Trophoblast cell (in vitro differentiated cells and primary cell): ENCODE measurements at regions not wholly inside any gene's neighbourhood (a gene's known extent, or its start where the extent isn't known, plus 50 kb on each side); places are given as distances from the start of the nearest gene placed in this dataset.

ENCODE experiments used
- DNase-seq, 2 donors: peaks; one replicate each; pipeline ENCODE4 v3.0.0-alpha.2; 2016
- H2AFZ ChIP-seq: 2 replicates; pipeline ENCODE4 v1.6.1; 2013; ENCODE audit warnings: low read length, moderate library complexity, mild to moderate bottlenecking; ENCODE audit not compliant: insufficient read depth, poor library complexity
- H2AK5ac ChIP-seq: 2 replicates; pipeline ENCODE4 v1.6.1; 2013; ENCODE audit warnings: mild to moderate bottlenecking, low read length
- H2BK120ac ChIP-seq: 2 replicates; pipeline ENCODE4 v1.6.1; 2013; ENCODE audit warnings: low read length, mild to moderate bottlenecking, moderate library complexity; ENCODE audit not compliant: insufficient read depth, poor library complexity
- H2BK12ac ChIP-seq: 2 replicates; pipeline ENCODE4 v1.6.1; 2013; ENCODE audit warnings: mild to moderate bottlenecking, low read length, moderate library complexity
- H2BK5ac ChIP-seq: 2 replicates; pipeline ENCODE4 v1.6.1; 2013; ENCODE audit warnings: low read length, low read depth, moderate library complexity, mild to moderate bottlenecking; ENCODE audit not compliant: poor library complexity
- H3K14ac ChIP-seq: 2 replicates; pipeline ENCODE4 v1.6.1; 2013; ENCODE audit warnings: mild to moderate bottlenecking, low read length
- H3K18ac ChIP-seq: 2 replicates; pipeline ENCODE4 v1.6.1; 2013; ENCODE audit warnings: mild to moderate bottlenecking, low read length
- H3K23ac ChIP-seq: 2 replicates; pipeline ENCODE4 v1.6.1; 2013; ENCODE audit warnings: low read length
- H3K27ac ChIP-seq: 2 replicates; pipeline ENCODE4 v1.5.1; 2013; ENCODE audit warnings: low read depth, mild to moderate bottlenecking, inconsistent platforms, low read length, moderate library complexity
- H3K27me3 ChIP-seq: 2 replicates; pipeline ENCODE4 v1.6.1; 2013; ENCODE audit warnings: inconsistent platforms, mild to moderate bottlenecking, low read length, moderate library complexity; ENCODE audit not compliant: insufficient read depth
- H3K36me3 ChIP-seq, 2 experiments: 1 replicate in 1 of 2; 2 replicates in 1 of 2; pipeline ENCODE4 v1.6.1; 2013; ENCODE audit warnings: low read length in 2 of 2, mild to moderate bottlenecking in 2 of 2, moderate library complexity in 1 of 2; ENCODE audit not compliant: insufficient read depth in 2 of 2, control insufficient read depth in 1 of 2
- H3K4ac ChIP-seq: 2 replicates; pipeline ENCODE4 v1.6.1; 2013; ENCODE audit warnings: low read depth, mild to moderate bottlenecking, low read length, moderate library complexity
- H3K4me1 ChIP-seq, 2 experiments: 1 replicate in 1 of 2; 2 replicates in 1 of 2; pipeline ENCODE4 v1.6.1; 2013; ENCODE audit warnings: low read length in 2 of 2, mild to moderate bottlenecking in 2 of 2, moderate library complexity in 1 of 2; ENCODE audit not compliant: insufficient read depth in 2 of 2, control insufficient read depth in 1 of 2
- H3K4me2 ChIP-seq: 2 replicates; pipeline ENCODE4 v1.6.1; 2013; ENCODE audit warnings: inconsistent platforms, mild to moderate bottlenecking, low read length, moderate library complexity
- H3K4me3 ChIP-seq: 2 replicates; pipeline ENCODE4 v1.5.1; 2013; ENCODE audit warnings: mild to moderate bottlenecking, low read depth, low read length, inconsistent platforms
- H3K79me1 ChIP-seq: one replicate; pipeline ENCODE4 v1.6.1; 2013; ENCODE audit warnings: low read length
- H3K79me2 ChIP-seq: 2 replicates; pipeline ENCODE4 v1.6.1; 2013; ENCODE audit warnings: low read length, mild to moderate bottlenecking; ENCODE audit not compliant: control insufficient read depth, insufficient read depth, poor library complexity
- H3K9ac ChIP-seq: 2 replicates; pipeline ENCODE4 v1.6.1; 2013; ENCODE audit warnings: mild to moderate bottlenecking, low read length
- H3K9me3 ChIP-seq: 2 replicates; pipeline ENCODE4 v1.6.1; 2013; ENCODE audit warnings: low read depth, mild to moderate bottlenecking, control low read depth, inconsistent platforms, low read length; ENCODE audit not compliant: insufficient read depth
- H4K12ac ChIP-seq: 2 replicates; pipeline ENCODE4 v1.6.1; 2013; ENCODE audit warnings: low read depth, mild to moderate bottlenecking, low read length, moderate library complexity
- H4K8ac ChIP-seq: 2 replicates; pipeline ENCODE4 v1.6.1; 2013; ENCODE audit warnings: low read depth, mild to moderate bottlenecking, low read length, moderate library complexity
- H4K91ac ChIP-seq: one replicate; pipeline ENCODE4 v1.6.1; 2013; ENCODE audit warnings: low read depth, mild to moderate bottlenecking, low read length, moderate library complexity
- WGBS: extraction: QIAGEN DNeasy Blood & Tissue Kit; methylation state at CpG from one replicate; pipeline ENCODE4 v1.1.7; 2013; ENCODE audit warnings: missing lambda C conversion rate; ENCODE audit not compliant: insufficient read length, insufficient coverage; ENCODE audit errors: extremely low coverage; 5-methylcytosine and 5-hydroxymethylcytosine counted together

GRCh38 chr18:77772177-77772576 is 522.5 kb downstream of the GALR1 start:
- Histone ChIP-seq H3K27ac (no peak overlapping the region), H3K18ac (no peak overlapping the region), H2AK5ac (no peak overlapping the region), H3K4me3 (no peak overlapping the region), H3K23ac (no peak overlapping the region), H2BK12ac (no peak overlapping the region), H3K79me2 (no peaks in the 10 kb centered on the region), H3K4me2 (no peak overlapping the region), H4K91ac (no peak overlapping the region), H3K9me3 (peaks cover 6% of the 10 kb centered on the region), H3K4ac (no peak overlapping the region), H4K8ac (no peak overlapping the region), H2AFZ (no peak overlapping the region), H3K14ac (no peak overlapping the region), H2BK120ac (no peak overlapping the region), H3K36me3 (no peaks in the 10 kb centered on the region), H4K12ac (no peak overlapping the region), H2BK5ac (no peak overlapping the region), H3K9ac (no peak overlapping the region), H3K79me1 (no peaks in the 10 kb centered on the region), H3K4me1 (no peaks in the 10 kb centered on the region), H3K27me3 (no peaks in the 10 kb centered on the region)
- no peak for DNase-seq
- WGBS: no CpG with 5 or more reads among the region's 5 CpGs

- Histone ChIP-seq H3K4me1 (no peaks in the 10 kb centered on the region), H3K27me3 (no peaks in the 10 kb centered on the region), H3K4me3 (no peak overlapping the region), H3K36me3 (no peaks in the 10 kb centered on the region), H3K18ac (no peak overlapping the region), H2BK120ac (no peak overlapping the region), H2BK5ac (no peak overlapping the region), H3K23ac (no peak overlapping the region), H3K27ac (no peak overlapping the region), H4K12ac (no peak overlapping the region), H3K4ac (no peak overlapping the region), H3K14ac (no peak overlapping the region), H2AK5ac (no peak overlapping the region), H3K9me3 (peaks cover 1% of the 10 kb centered on the region), H3K79me1 (no peaks in the 10 kb centered on the region), H4K91ac (no peak overlapping the region), H2BK12ac (no peak overlapping the region), H3K79me2 (no peaks in the 10 kb centered on the region), H3K4me2 (no peak overlapping the region), H3K9ac (no peak overlapping the region), H4K8ac (no peak overlapping the region), H2AFZ (no peak overlapping the region)
- DNase-seq: no peak
- no CpG with 5 or more reads among the region's 12 CpGs for WGBS
Observed at GRCh38 chr18:77776104-77776503, 526.5 kb downstream of the GALR1 start.

- no peaks in the 10 kb centered on the region for H3K36me3 ChIP-seq
- H2BK5ac ChIP-seq: no peak overlapping the region
- no peak for DNase-seq
Observed at GRCh38 chr18:77777163-77777562, 527.5 kb downstream of the GALR1 start.

GRCh38 chr18:77784759-77785379 is 535.2 kb downstream of the GALR1 start:
- Histone ChIP-seq H3K79me2 (no peaks in the 10 kb centered on the region), H2BK12ac (no peak overlapping the region), H3K9me3 (peaks cover 1% of the 10 kb centered on the region), H3K4ac (no peak overlapping the region), H3K27me3 (no peaks in the 10 kb centered on the region), H3K36me3 (no peaks in the 10 kb centered on the region), H3K79me1 (no peaks in the 10 kb centered on the region), H2BK120ac (no peak overlapping the region), H4K91ac (no peak overlapping the region), H4K12ac (no peak overlapping the region), H3K14ac (no peak overlapping the region), H2AFZ (no peak overlapping the region), H2BK5ac (no peak overlapping the region), H2AK5ac (no peak overlapping the region), H3K4me2 (no peak overlapping the region), H3K18ac (no peak overlapping the region), H3K27ac (no peak overlapping the region), H4K8ac (no peak overlapping the region), H3K4me1 (no peaks in the 10 kb centered on the region), H3K4me3 (no peak overlapping the region), H3K23ac (no peak overlapping the region), H3K9ac (no peak overlapping the region)
- no CpG with 5 or more reads among the region's 18 CpGs for WGBS
- DNase-seq: no peak

More at GRCh38 chr18:77777163-77777562, 527.5 kb downstream of the GALR1 start:
- H3K4ac ChIP-seq: no peak overlapping the region
- H3K27me3 ChIP-seq: no peaks in the 10 kb centered on the region
- no peak overlapping the region for H3K4me2 ChIP-seq
- no peak overlapping the region for H2BK120ac ChIP-seq
- no peak overlapping the region for H3K9ac ChIP-seq
- no peaks in the 10 kb centered on the region for H3K4me1 ChIP-seq
- H3K9me3 ChIP-seq: peaks cover 1% of the 10 kb centered on the region
- WGBS: no CpG with 5 or more reads among the region's 11 CpGs
- H3K79me2 ChIP-seq: no peaks in the 10 kb centered on the region
- H2AK5ac ChIP-seq: no peak overlapping the region
- H2AFZ ChIP-seq: no peak overlapping the region
- H4K91ac ChIP-seq: no peak overlapping the region
- H2BK12ac ChIP-seq: no peak overlapping the region
- no peak overlapping the region for H4K8ac ChIP-seq
- no peak overlapping the region for H3K4me3 ChIP-seq
- no peak overlapping the region for H3K23ac ChIP-seq
- H4K12ac ChIP-seq: no peak overlapping the region
- no peaks in the 10 kb centered on the region for H3K79me1 ChIP-seq
- no peak overlapping the region for H3K14ac ChIP-seq
- H3K27ac ChIP-seq: no peak overlapping the region
- no peak overlapping the region for H3K18ac ChIP-seq
